ENCODE measurements at regions not wholly inside any gene's neighbourhood (a gene's known extent, or its start where the extent isn't known, plus 50 kb on each side); places are given as distances from the start of the nearest gene placed in this dataset.
"Not testable (repeated sequence)": the region's sequence is repeated elsewhere in the genome, so short reads cannot be mapped to it uniquely, and the experiment has no call there.

- DNase-seq (ENCODE audit: low read depth, low spot score) = no peak
Measured at GRCh38 chr6:947235-947934, 254.4 kb upstream of the EXOC2 start.

DNA sequence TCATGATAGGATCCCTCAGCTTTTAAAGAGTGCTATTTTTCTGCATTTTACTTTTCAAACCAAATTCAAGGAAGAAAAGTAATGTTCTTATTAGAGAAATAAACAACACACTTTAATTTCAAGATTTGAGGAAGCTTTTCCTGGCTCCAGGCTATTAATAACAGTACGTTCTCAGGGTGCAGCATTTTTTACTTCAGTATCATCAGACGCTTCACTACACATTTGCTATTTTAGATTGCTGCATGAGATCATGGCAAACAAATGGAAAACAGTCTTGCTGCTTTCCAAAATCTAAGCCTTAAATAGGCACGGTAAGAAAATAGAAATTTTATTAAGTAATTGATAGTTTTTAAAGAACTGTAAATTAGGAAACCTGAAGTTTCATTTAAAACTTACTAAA is 253.6 kb upstream of the EXOC2 start:
- peak; percentile 10 for DNase-seq (ENCODE audit: low read depth, low spot score)

GRCh38 chr6:939526-940252 is 246.8 kb upstream of the EXOC2 start:
- DNase-seq (ENCODE audit: low read depth, low spot score) = no peak

- DNase-seq (ENCODE audit: low read depth, low spot score) = no peak
Measured at GRCh38 chr6:938916-939315, 246.0 kb upstream of the EXOC2 start.

GRCh38 chr6:938271-938905 is 245.4 kb upstream of the EXOC2 start:
- DNase-seq (ENCODE audit: low read depth, low spot score) = no peak

DNA sequence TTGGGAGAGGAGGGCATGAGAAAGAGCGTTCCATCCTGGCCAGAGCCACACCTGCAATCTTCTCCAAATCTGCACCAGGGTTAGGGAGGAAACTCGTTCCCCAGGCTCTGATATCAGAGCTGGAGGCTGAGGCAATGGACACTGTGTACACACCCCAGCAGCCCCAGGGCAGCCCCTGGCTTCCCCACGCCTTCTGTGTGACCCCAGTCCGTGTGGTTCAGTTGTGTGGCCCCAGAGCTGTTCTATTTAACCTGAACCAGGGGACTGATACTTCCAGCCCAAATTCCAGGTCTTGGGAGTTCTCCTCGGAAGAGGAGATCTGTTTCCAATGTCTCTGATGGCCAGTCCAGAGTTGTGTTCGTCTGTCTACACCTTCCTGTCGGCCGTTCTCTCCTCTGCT is 242.6 kb upstream of the EXOC2 start:
- DNase-seq (ENCODE audit: low read depth, low spot score) = no peak

GRCh38 chr6:934686-935085 is 241.7 kb upstream of the EXOC2 start:
- DNase-seq (ENCODE audit: low read depth, low spot score) = no peak

- DNase-seq (ENCODE audit: low read depth, low spot score) = not testable (repeated sequence)
Measured at GRCh38 chr6:931919-932318, 239.0 kb upstream of the EXOC2 start.

GRCh38 chr6:927157-927556 is 234.2 kb upstream of the EXOC2 start:
- no peak for DNase-seq (ENCODE audit: low read depth, low spot score)

GRCh38 chr6:925656-926213 is 232.8 kb upstream of the EXOC2 start:
- DNase-seq (ENCODE audit: low read depth, low spot score) = no peak

DNA sequence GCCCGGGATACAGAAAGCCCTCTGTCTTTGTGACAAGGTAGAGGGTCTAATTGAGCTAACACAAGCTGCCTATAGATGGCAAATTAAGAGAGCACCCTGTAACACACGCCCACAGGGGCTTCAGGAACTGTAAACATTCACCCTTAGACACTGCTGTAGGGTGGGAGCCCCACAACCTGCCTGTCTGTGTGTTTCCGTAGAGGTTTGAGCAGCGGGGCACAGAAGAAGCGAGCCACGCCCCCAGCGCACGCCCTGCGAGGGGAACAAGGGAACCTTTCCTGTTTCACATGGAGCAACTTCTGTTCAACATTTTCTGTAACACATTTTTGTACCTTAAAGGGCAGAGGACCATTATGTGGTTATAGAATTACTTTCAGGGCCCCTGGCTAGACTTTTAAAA is 231.7 kb upstream of the EXOC2 start:
- no peak for DNase-seq (ENCODE audit: low read depth, low spot score)

DNA sequence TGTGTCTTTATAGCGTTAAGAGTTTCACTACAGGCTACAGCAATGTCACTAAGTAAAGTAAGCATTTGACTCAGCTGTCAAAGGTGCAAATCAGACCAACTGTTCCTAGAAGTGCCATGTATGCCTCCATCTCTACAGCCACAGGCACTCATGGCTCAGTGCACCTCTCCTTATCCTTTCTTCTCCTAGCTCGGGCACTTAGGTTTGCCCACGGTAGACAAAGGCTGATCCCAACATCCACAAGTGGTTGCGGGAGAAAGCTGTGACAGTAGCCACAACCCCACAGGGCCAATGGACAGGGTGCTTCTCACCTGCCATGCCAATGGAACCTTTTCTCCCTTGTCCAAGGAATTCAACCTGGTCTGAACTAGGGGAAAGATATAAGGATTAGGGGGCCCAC is 228.5 kb upstream of the EXOC2 start:
- DNase-seq (ENCODE audit: low read depth, low spot score) = no peak

DNA sequence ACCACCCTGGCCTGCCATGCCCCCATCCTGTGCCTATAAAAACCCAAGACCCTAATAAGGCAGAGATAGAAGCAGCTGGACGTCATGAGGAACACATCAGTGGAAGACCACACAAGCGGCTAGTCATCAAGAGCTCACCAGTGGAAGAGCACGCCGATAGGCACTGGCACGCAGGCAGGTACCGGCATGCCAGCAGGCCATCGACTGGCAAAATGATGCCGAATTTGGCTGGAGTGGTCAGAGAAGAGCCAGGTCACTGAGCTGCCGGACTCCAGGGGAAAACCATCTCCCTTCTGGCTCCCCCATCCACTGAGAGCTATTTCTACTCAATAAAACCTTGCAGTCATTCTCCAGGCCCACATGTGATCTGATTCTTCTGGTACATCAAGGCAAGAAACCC is 227.6 kb upstream of the EXOC2 start:
- DNase-seq (ENCODE audit: low read depth, low spot score) = no peak

GRCh38 chr6:919500-919899 is 226.6 kb upstream of the EXOC2 start:
- no peak for DNase-seq (ENCODE audit: low read depth, low spot score)

GRCh38 chr6:917939-918338 is 225.0 kb upstream of the EXOC2 start:
- no peak for DNase-seq (ENCODE audit: low read depth, low spot score)

DNA sequence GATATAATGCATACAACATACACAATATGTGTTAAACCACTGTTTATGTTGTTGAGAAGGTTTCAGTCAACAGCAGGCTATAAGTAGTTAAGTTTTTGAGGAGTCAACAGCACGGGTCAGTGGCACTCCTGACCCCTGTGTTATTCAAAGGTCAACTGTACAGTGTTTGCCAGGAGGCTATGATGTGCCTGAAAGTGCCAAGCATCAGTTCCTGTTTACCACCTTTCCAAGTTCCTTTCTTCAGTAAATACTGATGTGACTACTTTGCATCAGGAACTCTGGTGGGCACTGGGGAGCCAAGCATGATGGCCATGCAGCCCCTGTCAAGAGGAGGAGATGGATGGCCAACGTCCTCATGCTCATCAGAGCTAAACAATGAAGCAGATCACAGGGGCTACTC is 224.4 kb upstream of the EXOC2 start:
- DNase-seq (ENCODE audit: low read depth, low spot score) = no peak

- DNase-seq (ENCODE audit: low read depth, low spot score) = no peak
Measured at GRCh38 chr6:916131-916530, 223.2 kb upstream of the EXOC2 start.

DNA sequence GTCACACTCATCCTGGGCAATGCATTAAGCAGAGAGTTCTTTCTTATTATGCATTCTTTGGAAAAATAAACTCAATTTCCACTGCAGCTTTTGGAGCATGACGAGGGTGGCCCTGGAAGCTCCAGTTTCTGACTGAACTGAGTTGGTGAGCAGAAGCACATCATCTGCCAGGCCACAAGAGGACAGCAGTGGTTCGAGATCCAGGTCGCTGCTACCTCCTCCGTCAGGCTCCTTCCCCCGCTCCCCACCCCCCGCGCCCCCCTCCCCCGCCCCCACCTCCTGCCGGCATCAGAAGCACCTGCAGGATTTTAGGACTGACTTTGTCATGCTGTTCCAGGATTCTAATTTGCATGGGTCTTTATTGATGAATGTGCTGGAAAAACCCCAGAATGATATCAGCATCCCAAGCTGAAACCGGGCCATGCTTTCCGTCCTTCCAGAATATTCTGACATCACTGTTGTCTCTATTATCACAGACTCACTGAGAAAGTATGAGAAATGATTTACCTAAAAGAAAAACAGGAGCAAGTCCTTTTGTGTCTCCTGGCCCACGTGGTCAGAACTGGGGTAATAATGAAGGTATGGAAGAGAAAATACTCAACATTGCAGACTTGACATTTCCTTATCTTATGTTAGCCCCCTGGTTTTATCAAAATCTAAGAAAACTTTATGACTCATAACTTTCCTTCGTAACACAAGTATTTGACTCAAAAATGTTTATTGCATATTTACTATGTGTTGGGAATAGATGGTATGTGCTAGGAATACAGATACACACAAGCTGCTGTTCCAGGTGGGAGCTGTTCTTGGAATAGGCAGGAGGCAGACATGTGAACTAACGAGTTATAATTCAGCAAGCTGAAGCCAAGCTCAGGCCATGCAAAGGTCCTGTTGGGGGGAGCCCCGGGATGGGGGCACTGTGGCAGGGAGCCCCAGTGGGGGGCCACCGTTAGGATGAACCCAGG is 220.2 kb upstream of the EXOC2 start:
- peak; percentile 6 for DNase-seq (ENCODE audit: low read depth, low spot score)

GRCh38 chr6:907928-908327 is 215.0 kb upstream of the EXOC2 start:
- no peak for DNase-seq (ENCODE audit: low read depth, low spot score)

GRCh38 chr6:906920-907319 is 214.0 kb upstream of the EXOC2 start:
- DNase-seq (ENCODE audit: low read depth, low spot score) = peak; percentile 67

DNA sequence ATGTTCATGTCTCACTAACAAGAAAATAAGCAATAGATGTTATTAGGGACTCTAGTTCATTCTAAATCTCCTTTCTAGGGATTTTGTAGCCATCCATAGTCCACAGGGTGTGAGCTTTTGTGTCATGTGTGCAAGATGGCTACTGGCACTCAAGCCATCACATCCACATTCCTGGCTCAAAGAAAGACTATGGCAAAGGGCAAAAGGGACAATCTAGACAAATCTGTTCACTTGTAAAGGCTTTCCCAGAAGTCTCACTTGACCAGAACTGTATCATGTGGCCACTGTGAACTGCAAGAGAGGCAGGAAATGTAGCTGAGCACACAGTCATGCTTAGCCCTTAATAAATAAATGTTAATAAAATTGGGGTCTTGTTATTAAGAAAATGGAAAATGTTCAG is 212.6 kb upstream of the EXOC2 start:
- DNase-seq (ENCODE audit: low read depth, low spot score) = no peak

DNA sequence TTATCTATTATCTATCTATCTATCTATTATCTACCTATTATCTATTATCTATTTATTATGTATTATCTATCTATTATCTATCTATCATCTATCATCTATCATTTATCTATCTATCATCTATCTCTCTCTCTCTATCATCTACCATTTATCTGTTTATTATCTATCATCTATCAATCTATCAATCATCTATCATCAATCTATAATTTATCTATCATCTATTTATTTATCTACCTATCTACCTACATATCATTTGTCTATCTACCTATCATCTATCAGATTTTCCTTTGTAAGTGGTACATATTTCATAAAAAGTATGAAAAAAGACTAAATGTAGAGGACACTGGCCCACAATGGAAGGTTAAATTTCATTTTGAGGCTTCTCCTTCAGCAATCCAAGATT is 212.1 kb upstream of the EXOC2 start:
- no peak for DNase-seq (ENCODE audit: low read depth, low spot score)
